ENCODE measurements at regions not wholly inside any gene's neighbourhood (a gene's known extent, or its start where the extent isn't known, plus 50 kb on each side); places are given as distances from the start of the nearest gene placed in this dataset.
A peak's percentile ranks its signal among the peaks of the same experiment; 100 is the strongest.

GRCh38 chr10:117656385-117657367, 114.1 kb downstream of the EMX2 start:
- POLR2A ChIA-PET (ENCODE audit: low non-redundant PET): no interaction called here
- H3K27ac ChIP-seq: no peak overlapping the region
- CTCF ChIA-PET: no interaction called here
- TF ChIP-seq CTCF (conservative IDR thresholded peaks at IDR 0.05; ENCODE audit: low read depth): no peak
- no peak for DNase-seq (ENCODE audit: low spot score)

- ChIA-PET POLR2A (ENCODE audit: low non-redundant PET) (no interaction called here), CTCF (interaction anchor here (0.7 to 1.1 kb wide), 2 partner anchors 53 to 77 kb away, joined by 3 to 4 read pairs; no protein-coding TSS in a partner anchor)
- no peak for DNase-seq (ENCODE audit: low spot score)
- no peak overlapping the region for H3K27ac ChIP-seq
- no peak for TF ChIP-seq CTCF (conservative IDR thresholded peaks at IDR 0.05; ENCODE audit: low read depth)
Measured at GRCh38 chr10:117661316-117661715, 118.8 kb downstream of the EMX2 start.

GRCh38 chr10:117662126-117662525, 119.6 kb downstream of the EMX2 start:
- no peak overlapping the region for H3K27ac ChIP-seq
- no peak for DNase-seq (ENCODE audit: low spot score)
- TF ChIP-seq CTCF (conservative IDR thresholded peaks at IDR 0.05; ENCODE audit: low read depth): no peak
- CTCF ChIA-PET: interaction anchor here (0.6 kb wide), 1 partner anchor 28 kb away, joined by 3 read pairs; no protein-coding TSS in a partner anchor
- POLR2A ChIA-PET (ENCODE audit: low non-redundant PET): no interaction called here

GRCh38 chr10:117662751-117663540, 120.4 kb downstream of the EMX2 start:
- DNase-seq (ENCODE audit: low spot score): no peak
- POLR2A ChIA-PET (ENCODE audit: low non-redundant PET): no interaction called here
- CTCF ChIA-PET: interaction anchor here (0.6 kb wide), 1 partner anchor 27 kb away, joined by 3 read pairs; no protein-coding TSS in a partner anchor
- TF ChIP-seq CTCF (conservative IDR thresholded peaks at IDR 0.05; ENCODE audit: low read depth): no peak
- H3K27ac ChIP-seq: no peak overlapping the region

GRCh38 chr10:117663750-117664149, 121.2 kb downstream of the EMX2 start:
- peak; percentile 45 for DNase-seq (ENCODE audit: low spot score)
- TF ChIP-seq CTCF (conservative IDR thresholded peaks at IDR 0.05; ENCODE audit: low read depth): no peak
- CTCF ChIA-PET: no interaction called here
- POLR2A ChIA-PET (ENCODE audit: low non-redundant PET): no interaction called here
- H3K27ac ChIP-seq: no peak overlapping the region

GRCh38 chr10:117664288-117664687, 121.7 kb downstream of the EMX2 start:
- ChIA-PET POLR2A (ENCODE audit: low non-redundant PET) (no interaction called here), CTCF (no interaction called here)
- H3K27ac ChIP-seq: no peak overlapping the region
- no peak for TF ChIP-seq CTCF (conservative IDR thresholded peaks at IDR 0.05; ENCODE audit: low read depth)
- DNase-seq (ENCODE audit: low spot score): no peak

Measured in RWPE1 (cell line).